ENCODE measurements at regions not wholly inside any gene's neighbourhood (a gene's known extent, or its start where the extent isn't known, plus 50 kb on each side); places are given as distances from the start of the nearest gene placed in this dataset.

DNA sequence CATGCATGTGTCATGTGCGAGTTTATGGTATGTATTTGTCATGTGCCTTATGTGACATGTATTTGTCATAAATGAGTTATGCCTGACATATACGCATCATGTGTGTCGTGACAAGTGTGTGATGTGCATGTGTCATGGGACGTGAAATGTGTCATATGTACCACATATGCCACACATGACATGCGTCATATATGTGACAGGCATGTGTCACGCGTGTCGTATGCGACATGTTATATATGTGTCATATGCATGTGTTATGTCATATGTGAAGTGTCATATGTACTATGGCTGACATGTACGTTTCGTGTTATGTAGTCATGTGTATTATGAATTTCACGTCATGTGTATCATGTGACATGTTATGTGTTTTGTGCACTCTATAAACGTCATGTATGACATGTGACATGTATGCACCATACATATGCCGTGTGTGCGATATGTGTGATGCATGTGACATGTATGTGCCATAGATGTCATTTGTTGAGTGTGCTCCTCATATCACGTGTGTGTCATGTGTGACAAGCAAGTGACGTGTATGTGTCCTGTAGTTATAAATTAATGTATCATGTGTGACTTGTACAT is 2152.3 kb upstream of the PIK3C3 start:
- H3K9me3 ChIP-seq (ENCODE audit: control insufficient read depth in 1 of 2, low read length in 2 of 2) = peaks cover 0 to 8% of the 10 kb centered on the region in 2 donors
- no peaks in the 10 kb centered on the region for H3K27me3 ChIP-seq (ENCODE audit: insufficient read depth, low read length)
- Mint-ChIP-seq H3K4me1 (no peaks in the 10 kb centered on the region), H3K36me3 (no peaks in the 10 kb centered on the region), H3K27ac (no peak overlapping the region), H3K4me3 (no peak overlapping the region), H3K9me3 (peaks cover under 1 to 14% (median 7%) of the 10 kb centered on the region in 8 donors), H3K27me3 (no peaks in the 10 kb centered on the region)
- ChIA-PET CTCF (ENCODE audit: partially characterized antibody) (no interaction called here), POLR2A (ENCODE audit: partially characterized antibody) (no interaction called here)
- no peaks in the 10 kb centered on the region for H3K4me1 ChIP-seq (ENCODE audit: insufficient read depth, low read length)
- no peaks in the 10 kb centered on the region for H3K36me3 ChIP-seq (ENCODE audit: insufficient read depth, low read length)
- H3K27ac ChIP-seq (ENCODE audit: low read depth, low read length) = no peak overlapping the region
- no peak for DNase-seq
- intact Hi-C loops (cut with micrococcal nuclease) = no loop called here
- no peak overlapping the region for H3K4me3 ChIP-seq (ENCODE audit: low read length in 2 of 2)

- Histone ChIP-seq H3K27me3 (ENCODE audit: insufficient read depth, low read length) (no peaks in the 10 kb centered on the region), H3K4me3 (ENCODE audit: low read length in 2 of 2) (no peak overlapping the region), H3K27ac (ENCODE audit: low read depth, low read length) (no peak overlapping the region), H3K36me3 (ENCODE audit: insufficient read depth, low read length) (no peaks in the 10 kb centered on the region), H3K9me3 (ENCODE audit: control insufficient read depth in 1 of 2, low read length in 2 of 2) (peaks cover 0 to 8% of the 10 kb centered on the region in 2 donors), H3K4me1 (ENCODE audit: insufficient read depth, low read length) (no peaks in the 10 kb centered on the region)
- ChIA-PET POLR2A (ENCODE audit: partially characterized antibody) (no interaction called here), CTCF (ENCODE audit: partially characterized antibody) (no interaction called here)
- Mint-ChIP-seq H3K27ac (no peak overlapping the region), H3K27me3 (no peaks in the 10 kb centered on the region), H3K4me3 (no peak overlapping the region), H3K4me1 (no peaks in the 10 kb centered on the region), H3K36me3 (no peaks in the 10 kb centered on the region), H3K9me3 (peaks cover 2 to 14% (median 7%) of the 10 kb centered on the region in 8 donors)
- no peak for DNase-seq
- intact Hi-C loops (cut with micrococcal nuclease) = no loop called here
These were observed 2153.2 kb upstream of the PIK3C3 start for GRCh38 chr18:39801848-39802247.

DNA sequence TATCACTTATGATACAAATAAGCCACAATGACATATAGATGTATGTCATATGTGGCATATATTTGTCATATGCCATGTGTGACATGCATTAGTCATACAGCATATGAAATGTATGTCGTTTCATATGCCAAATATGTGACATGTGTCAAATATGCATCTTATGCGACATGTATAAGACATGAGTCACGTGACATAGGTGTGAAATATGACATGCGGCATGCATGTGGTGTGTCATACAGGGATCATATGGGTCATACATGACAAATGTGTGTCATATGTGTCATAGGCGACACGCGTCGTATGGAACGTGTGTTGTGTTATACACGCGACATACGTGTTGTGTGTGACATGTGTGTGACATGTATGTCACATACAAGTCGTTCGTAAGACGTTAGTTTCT is 2154.0 kb upstream of the PIK3C3 start:
- no peak overlapping the region for H3K27ac ChIP-seq (ENCODE audit: low read depth, low read length)
- no peak overlapping the region for H3K4me3 Mint-ChIP-seq
- H3K4me1 Mint-ChIP-seq = no peaks in the 10 kb centered on the region
- intact Hi-C loops (cut with micrococcal nuclease) = no loop called here
- ChIA-PET CTCF (ENCODE audit: partially characterized antibody) (no interaction called here), POLR2A (ENCODE audit: partially characterized antibody) (no interaction called here)
- no peaks in the 10 kb centered on the region for H3K4me1 ChIP-seq (ENCODE audit: insufficient read depth, low read length)
- H3K27me3 Mint-ChIP-seq = no peaks in the 10 kb centered on the region
- H3K9me3 ChIP-seq (ENCODE audit: control insufficient read depth in 1 of 2, low read length in 2 of 2) = peaks cover 0 to 8% of the 10 kb centered on the region in 2 donors
- H3K27me3 ChIP-seq (ENCODE audit: insufficient read depth, low read length) = no peaks in the 10 kb centered on the region
- no peak overlapping the region for H3K27ac Mint-ChIP-seq
- H3K4me3 ChIP-seq (ENCODE audit: low read length in 2 of 2) = no peak overlapping the region
- DNase-seq = no peak
- no peaks in the 10 kb centered on the region for H3K36me3 ChIP-seq (ENCODE audit: insufficient read depth, low read length)
- H3K36me3 Mint-ChIP-seq = no peaks in the 10 kb centered on the region
- peaks cover 2 to 14% (median 7%) of the 10 kb centered on the region in 8 donors for H3K9me3 Mint-ChIP-seq

GRCh38 chr18:39799006-39799405 is 2156.0 kb upstream of the PIK3C3 start:
- CTCF ChIA-PET (ENCODE audit: partially characterized antibody) = no interaction called here

GRCh38 chr18:39796393-39796792 is 2158.6 kb upstream of the PIK3C3 start:
- Histone ChIP-seq H3K27me3 (ENCODE audit: insufficient read depth, low read length) (no peaks in the 10 kb centered on the region), H3K27ac (ENCODE audit: low read depth, low read length) (no peak overlapping the region), H3K9me3 (ENCODE audit: control insufficient read depth in 1 of 2, low read length in 2 of 2) (peaks cover 0 to 1% of the 10 kb centered on the region in 2 donors), H3K4me1 (ENCODE audit: insufficient read depth, low read length) (no peaks in the 10 kb centered on the region), H3K36me3 (ENCODE audit: insufficient read depth, low read length) (no peaks in the 10 kb centered on the region), H3K4me3 (ENCODE audit: low read length in 2 of 2) (no peak overlapping the region)
- H3K4me1 Mint-ChIP-seq = no peaks in the 10 kb centered on the region
- H3K27me3 Mint-ChIP-seq = peaks cover 0 to 2% of the 10 kb centered on the region in 2 donors
- H3K4me3 Mint-ChIP-seq = no peak overlapping the region
- H3K27ac Mint-ChIP-seq = no peak overlapping the region
- POLR2A ChIA-PET (ENCODE audit: partially characterized antibody) = no interaction called here
- H3K9me3 Mint-ChIP-seq = peaks cover 4 to 13% (median 5%) of the 10 kb centered on the region in 8 donors
- no peak for DNase-seq
- intact Hi-C loops (cut with micrococcal nuclease) = no loop called here
- no peaks in the 10 kb centered on the region for H3K36me3 Mint-ChIP-seq
- CTCF ChIA-PET (ENCODE audit: partially characterized antibody) = no interaction called here

More at GRCh38 chr18:39799006-39799405, 2156.0 kb upstream of the PIK3C3 start:
- H3K4me3 ChIP-seq (ENCODE audit: low read length in 2 of 2) = no peak overlapping the region
- DNase-seq = no peak
- H3K27me3 ChIP-seq (ENCODE audit: insufficient read depth, low read length) = no peaks in the 10 kb centered on the region
- Mint-ChIP-seq H3K36me3 (no peaks in the 10 kb centered on the region), H3K27ac (no peak overlapping the region), H3K9me3 (peaks cover 3 to 13% (median 7%) of the 10 kb centered on the region in 8 donors), H3K4me3 (peak overlapping the region in 3 of 8 donors; percentile 51 to 59 (median 54)), H3K4me1 (no peaks in the 10 kb centered on the region), H3K27me3 (peaks cover 0 to 2% of the 10 kb centered on the region in 2 donors)
- H3K36me3 ChIP-seq (ENCODE audit: insufficient read depth, low read length) = no peaks in the 10 kb centered on the region
- intact Hi-C loops (cut with micrococcal nuclease) = no loop called here
- POLR2A ChIA-PET (ENCODE audit: partially characterized antibody) = no interaction called here
- H3K9me3 ChIP-seq (ENCODE audit: control insufficient read depth in 1 of 2, low read length in 2 of 2) = peaks cover 0 to 8% of the 10 kb centered on the region in 2 donors
- H3K4me1 ChIP-seq (ENCODE audit: insufficient read depth, low read length) = no peaks in the 10 kb centered on the region
- no peak overlapping the region for H3K27ac ChIP-seq (ENCODE audit: low read depth, low read length)

- intact Hi-C loops (cut with micrococcal nuclease) = no loop called here
- no peaks in the 10 kb centered on the region for H3K4me1 ChIP-seq (ENCODE audit: insufficient read depth, low read length)
- H3K27me3 Mint-ChIP-seq = peaks cover 0 to 2% of the 10 kb centered on the region in 2 donors
- H3K4me1 Mint-ChIP-seq = no peaks in the 10 kb centered on the region
- H3K27me3 ChIP-seq (ENCODE audit: insufficient read depth, low read length) = no peaks in the 10 kb centered on the region
- no peaks in the 10 kb centered on the region for H3K9me3 ChIP-seq (ENCODE audit: control insufficient read depth in 1 of 2, low read length in 2 of 2)
- no peak overlapping the region for H3K4me3 Mint-ChIP-seq
- H3K9me3 Mint-ChIP-seq = peaks cover 3 to 13% (median 5%) of the 10 kb centered on the region in 8 donors
- no peak overlapping the region for H3K27ac Mint-ChIP-seq
- CTCF ChIA-PET (ENCODE audit: partially characterized antibody) = no interaction called here
- H3K27ac ChIP-seq (ENCODE audit: low read depth, low read length) = no peak overlapping the region
- H3K36me3 Mint-ChIP-seq = no peaks in the 10 kb centered on the region
- POLR2A ChIA-PET (ENCODE audit: partially characterized antibody) = no interaction called here
- H3K36me3 ChIP-seq (ENCODE audit: insufficient read depth, low read length) = no peaks in the 10 kb centered on the region
- no peak for DNase-seq
- no peak overlapping the region for H3K4me3 ChIP-seq (ENCODE audit: low read length in 2 of 2)
These were observed 2159.7 kb upstream of the PIK3C3 start for GRCh38 chr18:39795350-39795749.

GRCh38 chr18:39793609-39794008 is 2161.4 kb upstream of the PIK3C3 start:
- ChIA-PET POLR2A (ENCODE audit: partially characterized antibody) (no interaction called here), CTCF (ENCODE audit: partially characterized antibody) (no interaction called here)
- no peaks in the 10 kb centered on the region for H3K9me3 ChIP-seq (ENCODE audit: control insufficient read depth in 1 of 2, low read length in 2 of 2)
- H3K27ac ChIP-seq (ENCODE audit: low read depth, low read length) = no peak overlapping the region
- no peaks in the 10 kb centered on the region for H3K36me3 ChIP-seq (ENCODE audit: insufficient read depth, low read length)
- no peak for DNase-seq
- Mint-ChIP-seq H3K4me3 (peak overlapping the region in 1 of 8 donors; percentile 4), H3K27ac (no peak overlapping the region), H3K9me3 (peaks cover 0 to 13% (median 6%) of the 10 kb centered on the region in 8 donors), H3K27me3 (peaks cover 0 to 2% of the 10 kb centered on the region in 2 donors), H3K4me1 (no peaks in the 10 kb centered on the region), H3K36me3 (no peaks in the 10 kb centered on the region)
- H3K4me3 ChIP-seq (ENCODE audit: low read length in 2 of 2) = no peak overlapping the region
- no peaks in the 10 kb centered on the region for H3K4me1 ChIP-seq (ENCODE audit: insufficient read depth, low read length)
- intact Hi-C loops (cut with micrococcal nuclease) = no loop called here
- no peaks in the 10 kb centered on the region for H3K27me3 ChIP-seq (ENCODE audit: insufficient read depth, low read length)

DNA sequence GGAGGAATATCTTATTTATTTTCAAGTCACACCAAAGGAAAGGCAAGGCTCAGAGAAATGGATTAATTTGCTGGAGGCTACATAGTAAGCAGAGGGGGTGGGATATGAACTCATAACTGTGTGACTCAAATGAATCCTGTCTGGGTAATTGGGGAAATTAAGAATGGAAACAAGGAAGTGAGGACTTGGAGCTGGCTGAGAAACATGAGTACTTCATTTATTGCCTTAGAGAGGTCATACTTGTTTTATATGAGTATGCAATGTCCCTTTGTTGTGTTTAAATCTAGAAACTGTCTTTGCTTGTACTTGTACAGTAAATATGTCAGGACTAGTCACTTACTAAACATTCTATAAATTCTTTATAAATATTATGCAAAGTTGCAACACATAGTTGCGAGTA is 2166.7 kb upstream of the PIK3C3 start:
- Mint-ChIP-seq H3K9me3 (peaks cover 0 to 5% (median 0%) of the 10 kb centered on the region in 8 donors), H3K27me3 (no peaks in the 10 kb centered on the region), H3K27ac (no peak overlapping the region), H3K36me3 (no peaks in the 10 kb centered on the region), H3K4me1 (no peaks in the 10 kb centered on the region), H3K4me3 (no peak overlapping the region)
- DNase-seq = no peak
- H3K4me3 ChIP-seq (ENCODE audit: low read length in 2 of 2) = no peak overlapping the region
- no peaks in the 10 kb centered on the region for H3K9me3 ChIP-seq (ENCODE audit: control insufficient read depth in 1 of 2, low read length in 2 of 2)
- no peaks in the 10 kb centered on the region for H3K36me3 ChIP-seq (ENCODE audit: insufficient read depth, low read length)
- CTCF ChIA-PET (ENCODE audit: partially characterized antibody) = no interaction called here
- POLR2A ChIA-PET (ENCODE audit: partially characterized antibody) = no interaction called here
- intact Hi-C loops (cut with micrococcal nuclease) = no loop called here
- H3K27me3 ChIP-seq (ENCODE audit: insufficient read depth, low read length) = no peaks in the 10 kb centered on the region
- H3K4me1 ChIP-seq (ENCODE audit: insufficient read depth, low read length) = no peaks in the 10 kb centered on the region
- no peak overlapping the region for H3K27ac ChIP-seq (ENCODE audit: low read depth, low read length)

Data from CD4-positive, alpha-beta memory T cell (primary cell).